Astrocyte (in vitro differentiated cells and primary cell): ENCODE measurements at regions not wholly inside any gene's neighbourhood (a gene's known extent, or its start where the extent isn't known, plus 50 kb on each side); places are given as distances from the start of the nearest gene placed in this dataset.

Source experiments
- DNase-seq: peaks from one replicate; pipeline ENCODE4 v3.0.0-alpha.2; 2010; ENCODE audit warnings: low read depth
- FAIRE-seq: peaks from 2 replicates; lab custom pipeline; 2011; peaks lifted over from hg19 to GRCh38; lab: Jason Lieb, UNC
- H2AFZ ChIP-seq: 2 replicates; pipeline ENCODE4 v1.6.0; 2012; ENCODE audit warnings: low read depth, low read length, inconsistent platforms
- H3K27ac ChIP-seq: 2 replicates; pipeline ENCODE4 v1.5.1; 2011; ENCODE audit warnings: low read depth, low read length, inconsistent platforms
- H3K27me3 ChIP-seq: 2 replicates; pipeline ENCODE4 v1.6.0; 2011; ENCODE audit warnings: low read length, inconsistent platforms; ENCODE audit not compliant: insufficient read depth
- H3K36me3 ChIP-seq: 2 replicates; pipeline ENCODE4 v1.5.1; 2011; ENCODE audit warnings: low read length, inconsistent platforms; ENCODE audit not compliant: insufficient read depth
- H3K4me1 ChIP-seq: 2 replicates; pipeline ENCODE4 v1.5.1; 2011; ENCODE audit warnings: low read length, inconsistent platforms; ENCODE audit not compliant: insufficient read depth
- H3K4me2 ChIP-seq: 2 replicates; pipeline ENCODE4 v1.6.0; 2012; ENCODE audit warnings: low read length, inconsistent platforms
- H3K4me3 ChIP-seq: 2 replicates; pipeline ENCODE4 v1.5.1; 2011; ENCODE audit warnings: low read depth, mild to moderate bottlenecking, low read length, inconsistent platforms; ENCODE audit not compliant: insufficient read depth
- H3K79me2 ChIP-seq: 2 replicates; pipeline ENCODE4 v1.6.0; 2012; ENCODE audit warnings: mild to moderate bottlenecking, low read length, inconsistent platforms; ENCODE audit not compliant: insufficient read depth
- H3K9ac ChIP-seq: 2 replicates; pipeline ENCODE4 v1.6.0; 2012; ENCODE audit warnings: mild to moderate bottlenecking, low read length, inconsistent platforms
- H3K9me3 ChIP-seq: 2 replicates; pipeline ENCODE4 v1.5.1; 2012; ENCODE audit warnings: low read depth, mild to moderate bottlenecking, low read length, inconsistent platforms; ENCODE audit not compliant: insufficient read depth
- H4K20me1 ChIP-seq: 2 replicates; pipeline ENCODE4 v1.6.0; 2012; ENCODE audit warnings: low read length, inconsistent platforms; ENCODE audit not compliant: insufficient read depth
- H3K27ac Mint-ChIP-seq: one replicate; pipeline ENCODE4 v1.8.0; 2021; ENCODE audit warnings: mild to moderate bottlenecking, mixed read lengths; ENCODE audit not compliant: unreplicated experiment
- H3K27me3 Mint-ChIP-seq: one replicate; pipeline ENCODE4 v1.8.0; 2021; ENCODE audit warnings: low read depth, mixed read lengths; ENCODE audit not compliant: unreplicated experiment
- H3K36me3 Mint-ChIP-seq: one replicate; pipeline ENCODE4 v1.8.0; 2021; ENCODE audit warnings: low read depth, mixed read lengths; ENCODE audit not compliant: unreplicated experiment
- H3K4me1 Mint-ChIP-seq: one replicate; pipeline ENCODE4 v1.8.0; 2021; ENCODE audit warnings: low read depth, mixed read lengths; ENCODE audit not compliant: unreplicated experiment
- H3K4me3 Mint-ChIP-seq: one replicate; pipeline ENCODE4 v1.8.0; 2021; ENCODE audit warnings: mild to moderate bottlenecking, moderate library complexity, mixed read lengths; ENCODE audit not compliant: unreplicated experiment
- H3K9me3 Mint-ChIP-seq: one replicate; pipeline ENCODE4 v1.8.0; 2021; ENCODE audit warnings: mild to moderate bottlenecking, mixed read lengths; ENCODE audit not compliant: unreplicated experiment
- CTCF ChIP-seq: IDR thresholded peaks from 2 replicates; pipeline ENCODE4 v1.5.1; 2011; ENCODE audit warnings: low read depth, mild to moderate bottlenecking, inconsistent platforms, low read length, moderate library complexity; ENCODE audit not compliant: insufficient read depth
- EZH2 ChIP-seq: IDR thresholded peaks from 2 replicates; pipeline ENCODE4 v1.6.1; 2012; ENCODE audit warnings: mild to moderate bottlenecking, low read length, inconsistent platforms; ENCODE audit not compliant: insufficient read depth

- Mint-ChIP-seq H3K27ac (no peak overlapping the region), H3K36me3 (no peaks in the 10 kb centered on the region), H3K4me3 (no peak overlapping the region), H3K9me3 (no peaks in the 10 kb centered on the region), H3K4me1 (no peaks in the 10 kb centered on the region), H3K27me3 (no peaks in the 10 kb centered on the region)
- no peak overlapping the region for H2AFZ ChIP-seq
- H3K4me3 ChIP-seq, result no peak overlapping the region
- H4K20me1 ChIP-seq, result no peaks in the 10 kb centered on the region
- H3K27ac ChIP-seq, result no peak overlapping the region
- no peaks in the 10 kb centered on the region for H3K9me3 ChIP-seq
- no peak overlapping the region for H3K4me2 ChIP-seq
- no peaks in the 10 kb centered on the region for H3K4me1 ChIP-seq
- TF ChIP-seq CTCF (no peak), EZH2 (no peak)
- FAIRE-seq (no peak), DNase-seq (no peak)
- H3K9ac ChIP-seq, result no peak overlapping the region
- no peaks in the 10 kb centered on the region for H3K36me3 ChIP-seq
- H3K27me3 ChIP-seq, result peaks cover 5% of the 10 kb centered on the region
- no peaks in the 10 kb centered on the region for H3K79me2 ChIP-seq
Observed at GRCh38 chr4:89518259-89518658, 210.7 kb upstream of the GPRIN3 start.

- no peak for FAIRE-seq
- no peaks in the 10 kb centered on the region for H3K9me3 Mint-ChIP-seq
- H3K27me3 Mint-ChIP-seq, result no peaks in the 10 kb centered on the region
Observed at GRCh38 chr4:89514811-89515210, 207.2 kb upstream of the GPRIN3 start.

More at GRCh38 chr4:89514811-89515210, 207.2 kb upstream of the GPRIN3 start:
- Histone ChIP-seq H3K4me3 (no peak overlapping the region), H3K4me1 (no peaks in the 10 kb centered on the region), H3K9ac (no peak overlapping the region), H3K9me3 (no peaks in the 10 kb centered on the region), H3K79me2 (no peaks in the 10 kb centered on the region), H3K36me3 (no peaks in the 10 kb centered on the region), H3K27me3 (peaks cover 5% of the 10 kb centered on the region), H3K4me2 (no peak overlapping the region), H4K20me1 (no peaks in the 10 kb centered on the region), H3K27ac (no peak overlapping the region), H2AFZ (no peak overlapping the region)
- no peak overlapping the region for H3K27ac Mint-ChIP-seq
- DNase-seq, result no peak
- no peaks in the 10 kb centered on the region for H3K36me3 Mint-ChIP-seq
- no peak for TF ChIP-seq CTCF
- TF ChIP-seq EZH2, result no peak
- no peak overlapping the region for H3K4me3 Mint-ChIP-seq
- no peaks in the 10 kb centered on the region for H3K4me1 Mint-ChIP-seq
